Astrocyte of the spinal cord (primary cell): ENCODE measurements at regions not wholly inside any gene's neighbourhood (a gene's known extent, or its start where the extent isn't known, plus 50 kb on each side); places are given as distances from the start of the nearest gene placed in this dataset.

Experiments
- DNase-seq: peaks from one replicate; pipeline ENCODE4 v3.0.0; 2011; ENCODE audit warnings: low read depth, low spot score
- H3K4me3 ChIP-seq: 2 replicates; pipeline ENCODE4 v1.5.1; 2011; ENCODE audit warnings: low read depth, mild to moderate bottlenecking, low read length, moderate library complexity
- in situ Hi-C: cut with HindIII; loops from 2 replicates; pipeline ENCODE4 v1.10.0; 2017; ENCODE audit warnings: low sequenced_read_pairs
- TF ChIP-seq, protein P1 (sequence below): IDR thresholded peaks from 2 replicates; pipeline ENCODE4 v1.5.1; 2012; ENCODE audit warnings: low read depth, mild to moderate bottlenecking, low read length, inconsistent platforms

DNA sequence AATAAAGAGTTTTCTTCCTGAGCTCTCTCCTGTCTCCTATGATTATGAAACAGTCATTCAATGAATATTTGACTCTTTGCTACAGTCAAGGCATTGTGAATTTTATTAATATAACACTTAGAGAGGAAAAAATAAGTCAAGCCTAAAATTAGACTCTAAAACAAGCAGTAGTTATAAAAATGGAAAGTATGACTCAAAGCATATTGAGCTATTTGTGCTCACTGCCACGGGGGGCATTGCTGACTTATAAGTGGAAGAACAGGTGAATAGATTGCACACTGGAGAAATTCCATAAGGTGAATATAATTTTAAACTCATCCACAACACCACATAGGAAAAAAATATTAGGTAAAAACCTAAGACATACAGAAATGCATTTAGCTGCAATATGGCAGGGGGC is 87.7 kb upstream of the CCDC196 start:
- DNase-seq: no peak
- no peak overlapping the region for H3K4me3 ChIP-seq
- in situ Hi-C loops: no loop called here
- TF ChIP-seq, protein P1, sequence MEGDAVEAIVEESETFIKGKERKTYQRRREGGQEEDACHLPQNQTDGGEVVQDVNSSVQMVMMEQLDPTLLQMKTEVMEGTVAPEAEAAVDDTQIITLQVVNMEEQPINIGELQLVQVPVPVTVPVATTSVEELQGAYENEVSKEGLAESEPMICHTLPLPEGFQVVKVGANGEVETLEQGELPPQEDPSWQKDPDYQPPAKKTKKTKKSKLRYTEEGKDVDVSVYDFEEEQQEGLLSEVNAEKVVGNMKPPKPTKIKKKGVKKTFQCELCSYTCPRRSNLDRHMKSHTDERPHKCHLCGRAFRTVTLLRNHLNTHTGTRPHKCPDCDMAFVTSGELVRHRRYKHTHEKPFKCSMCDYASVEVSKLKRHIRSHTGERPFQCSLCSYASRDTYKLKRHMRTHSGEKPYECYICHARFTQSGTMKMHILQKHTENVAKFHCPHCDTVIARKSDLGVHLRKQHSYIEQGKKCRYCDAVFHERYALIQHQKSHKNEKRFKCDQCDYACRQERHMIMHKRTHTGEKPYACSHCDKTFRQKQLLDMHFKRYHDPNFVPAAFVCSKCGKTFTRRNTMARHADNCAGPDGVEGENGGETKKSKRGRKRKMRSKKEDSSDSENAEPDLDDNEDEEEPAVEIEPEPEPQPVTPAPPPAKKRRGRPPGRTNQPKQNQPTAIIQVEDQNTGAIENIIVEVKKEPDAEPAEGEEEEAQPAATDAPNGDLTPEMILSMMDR: no peak

DNA sequence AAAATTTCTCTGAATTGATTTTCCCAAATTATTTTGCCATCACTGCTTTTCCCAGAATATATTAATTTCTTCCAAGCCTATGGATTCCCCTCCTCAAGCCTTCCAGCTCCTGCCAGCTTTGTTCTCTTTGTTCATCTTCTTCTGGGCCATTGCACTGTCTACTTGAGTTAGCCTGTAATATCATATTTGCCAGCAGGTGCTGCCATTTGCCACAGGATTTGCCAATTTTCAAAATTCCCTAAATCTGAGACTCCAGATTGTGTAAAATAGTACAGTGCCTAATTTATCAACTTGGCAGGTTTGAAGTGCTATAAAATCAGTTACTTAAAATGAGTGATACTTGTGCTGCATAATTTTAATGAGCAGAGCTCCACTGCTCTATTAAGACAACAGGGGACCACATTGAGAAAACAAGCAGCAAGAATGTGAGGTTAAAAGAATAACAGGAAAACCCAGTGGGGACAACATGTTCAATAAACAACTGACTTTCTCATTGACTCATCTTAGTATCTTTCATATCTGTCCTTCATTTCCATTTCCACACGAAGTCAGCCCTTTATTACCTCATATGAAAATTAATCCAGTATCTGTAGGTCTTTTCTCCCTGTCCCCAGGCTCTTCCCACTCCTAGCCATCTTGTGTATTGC is 84.6 kb upstream of the CCDC196 start:
- no peak overlapping the region for H3K4me3 ChIP-seq
- DNase-seq: peak; percentile 3
- TF ChIP-seq, protein P1: peak; percentile 33
- in situ Hi-C loops: no loop called here

DNA sequence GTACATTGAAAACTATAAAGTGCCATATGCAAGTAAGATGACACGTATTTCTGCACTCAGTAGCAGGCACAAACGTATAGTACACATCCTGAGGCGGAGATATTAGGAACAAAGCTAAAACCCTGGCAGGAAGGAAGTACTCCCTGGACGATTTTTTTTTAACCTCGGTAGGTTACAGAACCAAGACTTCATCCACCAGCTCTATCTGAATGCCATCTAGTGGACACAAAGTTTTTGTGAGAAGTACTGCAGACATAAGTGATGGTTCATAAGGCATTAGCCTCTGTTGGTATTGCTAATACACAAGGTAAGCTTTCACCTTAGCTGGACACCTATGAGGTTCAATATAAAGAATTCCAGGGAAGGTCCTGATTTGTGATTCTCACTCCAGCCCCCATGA is 83.0 kb upstream of the CCDC196 start:
- peak; percentile 10 for DNase-seq
- TF ChIP-seq, protein P1: peak; percentile 38
- H3K4me3 ChIP-seq: no peak overlapping the region
- in situ Hi-C loops: no loop called here

DNA sequence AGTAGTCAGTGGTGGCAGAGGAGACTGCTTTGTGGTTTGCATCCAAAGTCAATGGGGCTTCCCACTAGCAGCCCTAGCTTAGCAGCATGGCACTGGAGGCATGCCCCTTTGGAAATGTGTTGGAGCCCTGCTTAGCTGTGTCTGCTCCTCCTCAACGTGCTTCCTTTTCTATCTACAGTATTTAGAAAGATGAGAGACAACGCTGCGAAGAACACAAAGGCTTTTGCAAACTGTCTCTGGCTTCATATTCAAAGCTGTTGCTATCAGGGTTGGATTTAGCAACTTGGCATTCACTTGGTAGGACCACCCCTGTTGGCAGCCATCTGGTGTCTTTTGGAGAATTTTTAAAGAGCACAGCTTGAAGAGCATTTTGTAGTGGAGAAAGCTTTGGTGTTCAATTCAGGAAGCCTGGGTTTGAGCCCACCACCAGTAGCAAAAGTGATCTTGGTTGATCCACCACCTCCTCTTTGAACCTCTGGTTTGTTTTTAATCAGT is 82.1 kb upstream of the CCDC196 start:
- DNase-seq: no peak
- in situ Hi-C loops: no loop called here
- H3K4me3 ChIP-seq: no peak overlapping the region
- TF ChIP-seq, protein P1: no peak

DNA sequence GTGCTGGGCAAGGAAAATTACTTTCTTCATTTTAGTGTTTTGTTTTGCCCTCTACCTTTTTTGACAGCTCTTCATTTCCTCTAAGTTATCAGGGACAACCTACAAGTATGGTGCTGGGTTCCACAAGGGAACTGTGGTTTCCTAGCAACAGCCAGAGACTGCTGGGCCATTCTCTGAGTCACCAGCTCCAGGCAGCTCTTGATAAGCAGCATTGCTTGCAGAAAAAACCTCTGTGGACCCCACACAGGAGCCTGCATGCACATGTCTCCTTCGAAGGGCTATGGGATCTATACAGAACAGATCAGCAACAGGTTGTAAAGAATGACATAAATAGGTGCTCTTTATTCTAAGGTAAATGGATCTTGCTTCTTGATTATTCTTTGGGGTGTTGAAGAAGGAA is 81.0 kb upstream of the CCDC196 start:
- TF ChIP-seq, protein P1: no peak
- peak; percentile 24 for DNase-seq
- no peak overlapping the region for H3K4me3 ChIP-seq
- in situ Hi-C loops: no loop called here

DNA sequence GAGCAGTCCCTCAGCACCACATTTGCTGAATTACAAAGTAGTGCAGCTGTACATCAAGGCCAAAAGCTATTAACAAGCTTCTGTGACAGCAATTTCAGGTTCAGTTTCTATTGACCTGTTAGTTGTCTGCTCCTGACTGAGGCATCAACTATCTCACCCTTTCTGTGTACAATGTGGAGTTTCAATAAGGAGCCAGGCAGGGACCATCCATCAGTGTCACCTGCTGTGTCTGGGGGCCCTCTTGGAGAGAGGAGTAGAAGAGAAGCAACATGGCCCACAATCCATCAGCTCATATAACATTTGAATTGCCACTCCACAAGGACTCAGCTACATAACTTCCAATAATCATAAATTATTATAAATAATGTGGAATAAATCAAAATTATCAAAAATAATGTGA is 72.3 kb upstream of the CCDC196 start:
- no peak for DNase-seq
- in situ Hi-C loops: no loop called here
- no peak overlapping the region for H3K4me3 ChIP-seq
- TF ChIP-seq, protein P1: no peak
